DND-41 (cell line): ENCODE measurements at regions not wholly inside any gene's neighbourhood (a gene's known extent, or its start where the extent isn't known, plus 50 kb on each side); places are given as distances from the start of the nearest gene placed in this dataset.

Experiments used
- ATAC-seq: fragments of 200-7000 bp; cut with Tn5 transposase; 3 replicates; pipeline ENCODE4 v1.9.1; 2021; ENCODE audit warnings: low read depth; ENCODE audit not compliant: insufficient read depth
- DNase-seq: peaks from one replicate; pipeline ENCODE4 v3.0.0-alpha.2; 2020
- H2AFZ ChIP-seq: 2 replicates; pipeline ENCODE4 v1.6.0; 2012; ENCODE audit warnings: low read depth, low read length
- H3K27ac ChIP-seq: 2 replicates; pipeline ENCODE4 v1.5.1; 2012; ENCODE audit warnings: low read length, inconsistent platforms
- H3K27me3 ChIP-seq: fragments of 200-600 bp; sonication (generic); 2 replicates; pipeline ENCODE4 v1.6.0; 2012; ENCODE audit warnings: low read length, mild to moderate bottlenecking, inconsistent platforms; ENCODE audit not compliant: insufficient read depth, poor library complexity
- H3K36me3 ChIP-seq: 2 replicates; pipeline ENCODE4 v1.5.1; 2012; ENCODE audit warnings: low read length, inconsistent platforms; ENCODE audit not compliant: insufficient read depth
- H3K4me1 ChIP-seq: 2 replicates; pipeline ENCODE4 v1.5.1; 2012; ENCODE audit warnings: mild to moderate bottlenecking, low read length; ENCODE audit not compliant: insufficient read depth
- H3K4me2 ChIP-seq: 2 replicates; pipeline ENCODE4 v1.6.0; 2012; ENCODE audit warnings: mild to moderate bottlenecking, moderate library complexity, low read length, inconsistent platforms; ENCODE audit not compliant: insufficient read depth
- H3K4me3 ChIP-seq, 2 experiments: fragments of 200-600 bp in 1 of 2; shearing (Covaris generic) in 1 of 2; 2 replicates each; pipeline ENCODE4 v1.5.1; 2012 to 2016; ENCODE audit warnings: inconsistent platforms in 2 of 2, low read length in 2 of 2, mild to moderate bottlenecking in 2 of 2, low read depth in 1 of 2, moderate library complexity in 1 of 2
- H3K79me2 ChIP-seq: 2 replicates; pipeline ENCODE4 v1.6.0; 2012; ENCODE audit warnings: low read length, inconsistent platforms; ENCODE audit not compliant: insufficient read depth
- H3K9ac ChIP-seq: 2 replicates; pipeline ENCODE4 v1.6.0; 2012; ENCODE audit warnings: low read depth, mild to moderate bottlenecking, inconsistent platforms, low read length, moderate library complexity
- H3K9me3 ChIP-seq: 2 replicates; pipeline ENCODE4 v1.5.1; 2012; ENCODE audit warnings: low read length, moderate library complexity, mild to moderate bottlenecking, inconsistent platforms; ENCODE audit not compliant: insufficient read depth, severe bottlenecking
- H4K20me1 ChIP-seq: 2 replicates; pipeline ENCODE4 v1.6.0; 2012; ENCODE audit warnings: low read length; ENCODE audit not compliant: insufficient read depth
- EZH2 ChIP-seq: IDR thresholded peaks from 3 replicates; pipeline ENCODE4 v1.6.1; 2012; ENCODE audit warnings: borderline replicate concordance, low read depth, mild to moderate bottlenecking, moderate library complexity, low read length, inconsistent platforms; ENCODE audit not compliant: severe bottlenecking
- TF ChIP-seq, protein P1 (sequence below): IDR thresholded peaks from 2 replicates; pipeline ENCODE4 v1.5.1; 2012; ENCODE audit warnings: borderline replicate concordance, low read length, moderate library complexity, mild to moderate bottlenecking; ENCODE audit not compliant: poor library complexity, severe bottlenecking; ENCODE audit errors: extremely low read depth

DNA sequence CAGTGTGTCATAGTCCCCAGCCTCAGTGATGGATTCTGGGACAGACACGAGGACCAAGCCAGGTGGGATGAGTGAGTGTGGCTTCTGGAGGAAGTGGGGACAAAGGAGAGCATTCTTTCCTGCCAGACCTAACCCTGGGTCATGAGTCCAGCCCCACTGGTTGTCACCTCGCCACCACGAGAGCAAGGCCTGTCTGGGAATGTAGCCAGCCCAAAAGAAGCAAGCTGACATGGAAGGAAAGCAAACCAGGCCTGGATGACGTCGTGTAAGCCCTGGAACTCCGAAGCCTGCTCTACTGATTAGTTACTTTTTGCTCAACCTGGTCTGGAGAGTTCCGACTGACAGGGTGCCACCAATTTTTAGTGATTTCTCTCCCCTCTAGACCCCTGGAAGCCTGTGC, 105.9 kb downstream of the SINHCAF start:
- H3K4me2 ChIP-seq, result no peak overlapping the region
- H3K9ac ChIP-seq, result no peak overlapping the region
- no peak overlapping the region for H2AFZ ChIP-seq
- H4K20me1 ChIP-seq, result no peaks in the 10 kb centered on the region
- H3K79me2 ChIP-seq, result no peaks in the 10 kb centered on the region
- ATAC-seq, result no peak
- H3K4me3 ChIP-seq, result no peak overlapping the region
- no peaks in the 10 kb centered on the region for H3K9me3 ChIP-seq
- H3K36me3 ChIP-seq, result no peaks in the 10 kb centered on the region
- TF ChIP-seq, protein P1, sequence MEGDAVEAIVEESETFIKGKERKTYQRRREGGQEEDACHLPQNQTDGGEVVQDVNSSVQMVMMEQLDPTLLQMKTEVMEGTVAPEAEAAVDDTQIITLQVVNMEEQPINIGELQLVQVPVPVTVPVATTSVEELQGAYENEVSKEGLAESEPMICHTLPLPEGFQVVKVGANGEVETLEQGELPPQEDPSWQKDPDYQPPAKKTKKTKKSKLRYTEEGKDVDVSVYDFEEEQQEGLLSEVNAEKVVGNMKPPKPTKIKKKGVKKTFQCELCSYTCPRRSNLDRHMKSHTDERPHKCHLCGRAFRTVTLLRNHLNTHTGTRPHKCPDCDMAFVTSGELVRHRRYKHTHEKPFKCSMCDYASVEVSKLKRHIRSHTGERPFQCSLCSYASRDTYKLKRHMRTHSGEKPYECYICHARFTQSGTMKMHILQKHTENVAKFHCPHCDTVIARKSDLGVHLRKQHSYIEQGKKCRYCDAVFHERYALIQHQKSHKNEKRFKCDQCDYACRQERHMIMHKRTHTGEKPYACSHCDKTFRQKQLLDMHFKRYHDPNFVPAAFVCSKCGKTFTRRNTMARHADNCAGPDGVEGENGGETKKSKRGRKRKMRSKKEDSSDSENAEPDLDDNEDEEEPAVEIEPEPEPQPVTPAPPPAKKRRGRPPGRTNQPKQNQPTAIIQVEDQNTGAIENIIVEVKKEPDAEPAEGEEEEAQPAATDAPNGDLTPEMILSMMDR, result no peak
- TF ChIP-seq EZH2, result no peak
- no peak for DNase-seq
- H3K27me3 ChIP-seq, result peaks cover 5% of the 10 kb centered on the region
- no peak overlapping the region for H3K27ac ChIP-seq
- H3K4me1 ChIP-seq, result no peaks in the 10 kb centered on the region

DNA sequence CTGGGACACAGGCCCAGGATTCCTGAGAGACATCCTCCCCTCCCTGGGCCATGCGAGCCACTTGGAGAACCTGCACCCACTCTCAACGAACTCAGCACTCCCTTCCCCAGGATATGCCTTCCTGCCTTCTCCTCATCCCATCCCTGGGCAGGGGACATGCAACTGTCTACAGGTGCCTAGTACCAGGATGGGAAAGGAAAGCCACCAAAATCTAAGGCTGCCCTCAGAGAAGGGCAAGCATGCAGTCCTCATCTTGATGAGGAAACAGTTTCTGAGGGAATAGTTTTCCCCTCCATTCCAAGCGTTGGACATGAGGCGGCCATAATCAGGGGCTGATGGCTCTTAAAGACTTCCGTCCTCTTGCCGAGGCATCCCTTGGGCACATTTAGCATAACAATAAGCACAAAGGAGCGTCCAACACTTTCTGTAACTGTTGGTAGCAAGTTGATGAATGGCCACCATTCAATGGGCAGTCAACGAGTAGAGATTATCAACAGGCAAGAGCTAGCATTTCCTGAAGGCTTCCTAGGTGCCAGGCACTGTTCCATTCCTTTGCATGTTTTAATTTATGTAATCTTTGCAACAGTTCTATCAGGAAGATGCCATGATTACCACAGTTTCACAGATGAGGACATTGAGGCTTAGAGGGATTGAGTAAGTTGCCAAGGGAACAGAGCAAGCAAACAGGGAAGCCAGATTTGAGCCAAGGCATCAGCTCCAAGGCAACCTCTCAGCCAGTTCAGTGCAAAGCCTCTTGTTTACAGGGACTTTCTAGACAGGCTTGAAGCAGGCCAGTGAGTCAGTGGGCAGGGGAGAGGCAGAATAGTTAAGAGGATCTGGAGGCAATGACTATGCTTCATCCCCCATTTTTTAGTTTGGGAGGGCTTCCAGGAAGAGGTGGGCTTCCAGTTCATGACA, 105.1 kb downstream of the SINHCAF start:
- H4K20me1 ChIP-seq, result no peaks in the 10 kb centered on the region

DNA sequence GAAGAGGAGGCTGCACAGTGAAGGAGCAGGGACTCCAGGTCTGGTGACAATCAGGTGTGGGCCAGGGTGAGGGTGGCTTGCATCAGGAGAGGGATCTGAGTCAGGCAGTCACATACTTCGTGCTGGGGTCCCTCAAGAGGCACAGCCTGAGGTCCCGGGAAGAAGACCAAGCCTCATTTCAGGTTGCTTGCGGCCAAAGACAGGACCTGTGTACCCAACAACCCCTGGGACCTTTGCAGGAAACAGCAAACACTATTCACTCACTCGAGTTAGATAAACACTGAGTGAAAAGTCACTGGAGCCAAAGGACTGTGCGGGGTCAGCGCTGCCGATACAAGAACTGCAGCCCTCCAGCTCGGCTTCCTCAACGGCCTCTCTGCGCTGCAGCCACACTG, 104.4 kb downstream of the SINHCAF start:
- DNase-seq (no peak), ATAC-seq (no peak)
- Histone ChIP-seq H3K4me3 (no peak overlapping the region), H3K36me3 (no peaks in the 10 kb centered on the region), H3K4me2 (no peak overlapping the region), H3K27ac (no peak overlapping the region), H4K20me1 (no peaks in the 10 kb centered on the region), H3K79me2 (no peaks in the 10 kb centered on the region), H3K4me1 (no peaks in the 10 kb centered on the region), H3K27me3 (peaks cover 7% of the 10 kb centered on the region), H3K9me3 (no peaks in the 10 kb centered on the region), H3K9ac (no peak overlapping the region), H2AFZ (no peak overlapping the region)
- TF ChIP-seq, protein P1, result no peak
- no peak for TF ChIP-seq EZH2

More for the DNA sequence above, 105.1 kb downstream of the SINHCAF start:
- Histone ChIP-seq H3K9me3 (no peaks in the 10 kb centered on the region), H3K4me1 (no peaks in the 10 kb centered on the region), H3K4me2 (no peak overlapping the region), H3K27me3 (peaks cover 7% of the 10 kb centered on the region), H2AFZ (no peak overlapping the region), H3K79me2 (no peaks in the 10 kb centered on the region), H3K36me3 (no peaks in the 10 kb centered on the region), H3K9ac (no peak overlapping the region), H3K4me3 (no peak overlapping the region), H3K27ac (no peak overlapping the region)
- no peak for ATAC-seq
- DNase-seq, result no peak
- no peak for TF ChIP-seq EZH2
- TF ChIP-seq, protein P1, result no peak
